ENCODE measurements at regions not wholly inside any gene's neighbourhood (a gene's known extent, or its start where the extent isn't known, plus 50 kb on each side); places are given as distances from the start of the nearest gene placed in this dataset.

DNA sequence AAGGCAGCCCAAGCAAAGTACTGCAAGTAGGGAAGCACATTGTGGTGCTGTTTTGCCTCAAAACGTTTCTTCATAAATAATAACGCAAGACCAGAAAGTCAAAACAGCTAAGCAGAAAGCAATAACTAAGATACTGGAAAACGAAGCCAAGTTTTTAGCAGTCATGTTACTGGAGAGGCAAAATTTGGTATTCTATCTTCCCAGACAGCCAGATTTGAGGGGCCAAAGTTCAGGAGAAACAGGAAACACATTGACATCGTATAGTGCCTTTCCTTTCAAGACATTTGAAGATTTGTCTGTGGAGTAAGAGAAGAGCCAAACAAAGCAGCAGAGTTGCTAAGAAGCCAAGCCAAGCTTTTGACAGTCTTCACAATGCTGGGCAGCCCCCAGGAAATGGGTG, 843.6 kb upstream of the NECTIN3 start:
- no peak for DNase-seq (ENCODE audit: low read depth)

DNA sequence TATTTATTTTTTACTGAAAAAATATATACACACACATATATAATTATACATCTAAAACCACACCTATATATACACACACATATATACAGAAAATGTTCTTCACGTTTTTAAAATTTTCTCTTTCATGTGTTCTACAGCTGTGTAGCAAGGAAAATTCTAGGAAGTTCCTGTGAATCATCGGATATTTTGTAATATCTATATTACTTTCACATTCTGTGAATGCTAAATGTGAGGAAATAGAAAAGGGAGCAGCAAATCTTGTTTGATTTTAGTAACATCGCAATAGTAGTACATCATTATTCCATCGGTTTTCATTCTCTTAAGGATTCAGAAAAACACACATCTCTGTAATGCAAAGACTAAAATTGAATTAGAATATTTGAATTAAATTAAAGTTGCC, 836.8 kb upstream of the NECTIN3 start:
- no peak for DNase-seq (ENCODE audit: low read depth)

GRCh38 chr3:110236976-110237610, 834.5 kb upstream of the NECTIN3 start:
- no peak for DNase-seq (ENCODE audit: low read depth)

- DNase-seq (ENCODE audit: low read depth): no peak
These were observed 828.5 kb upstream of the NECTIN3 start for GRCh38 chr3:110243081-110243480.

DNA sequence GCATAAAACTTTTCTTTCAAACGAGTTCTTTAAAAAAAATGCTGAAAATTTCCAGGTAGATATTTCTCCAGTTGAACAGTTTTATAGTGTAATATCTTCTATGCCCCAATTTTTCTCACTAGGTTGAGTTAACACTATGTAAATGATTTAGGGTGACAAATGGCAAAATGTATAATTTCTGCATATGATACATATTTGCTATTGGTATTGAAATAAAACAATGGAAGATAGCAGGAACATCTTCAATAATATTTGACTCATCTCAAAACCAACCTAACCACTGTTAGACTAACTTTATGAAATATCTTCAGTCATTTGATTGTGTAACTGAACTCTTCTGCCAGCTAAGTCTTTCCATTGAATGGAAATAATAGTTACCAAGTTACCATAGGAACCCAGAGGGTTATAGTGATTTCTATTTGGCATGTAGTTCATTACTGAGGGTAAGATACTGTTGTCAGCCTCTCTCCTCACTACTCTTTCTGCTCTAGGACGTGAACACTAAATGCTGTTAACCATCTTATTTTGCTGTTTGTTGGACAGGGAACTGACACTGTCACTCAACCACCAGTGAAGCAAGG, 824.7 kb upstream of the NECTIN3 start:
- no peak for DNase-seq (ENCODE audit: low read depth)

DNA sequence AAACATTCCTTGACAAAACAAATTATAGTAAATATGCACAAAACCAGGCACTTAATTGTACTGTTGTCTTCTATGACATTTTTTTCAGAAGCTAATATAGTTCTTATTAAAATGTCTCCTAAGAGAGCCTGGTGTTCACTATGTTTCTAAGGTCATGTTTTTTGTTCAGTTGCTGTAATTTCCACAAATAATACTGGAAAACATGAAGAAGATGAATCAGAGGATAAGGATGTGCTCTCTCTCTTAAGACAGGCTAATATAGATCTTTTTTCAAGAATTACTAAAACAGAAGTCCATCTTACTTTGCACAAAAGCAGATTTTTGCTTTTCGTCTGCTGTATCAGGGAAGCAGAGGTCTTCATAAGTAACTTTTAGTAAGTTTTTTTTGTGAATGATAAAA, 823.0 kb upstream of the NECTIN3 start:
- DNase-seq (ENCODE audit: low read depth): no peak

GRCh38 chr3:110253794-110254193, 817.8 kb upstream of the NECTIN3 start:
- no peak for DNase-seq (ENCODE audit: low read depth)

- DNase-seq (ENCODE audit: low read depth): no peak
These were observed 817.0 kb upstream of the NECTIN3 start for GRCh38 chr3:110254591-110254990.

- DNase-seq (ENCODE audit: low read depth): no peak
These were observed 810.5 kb upstream of the NECTIN3 start for GRCh38 chr3:110261141-110261540.

DNA sequence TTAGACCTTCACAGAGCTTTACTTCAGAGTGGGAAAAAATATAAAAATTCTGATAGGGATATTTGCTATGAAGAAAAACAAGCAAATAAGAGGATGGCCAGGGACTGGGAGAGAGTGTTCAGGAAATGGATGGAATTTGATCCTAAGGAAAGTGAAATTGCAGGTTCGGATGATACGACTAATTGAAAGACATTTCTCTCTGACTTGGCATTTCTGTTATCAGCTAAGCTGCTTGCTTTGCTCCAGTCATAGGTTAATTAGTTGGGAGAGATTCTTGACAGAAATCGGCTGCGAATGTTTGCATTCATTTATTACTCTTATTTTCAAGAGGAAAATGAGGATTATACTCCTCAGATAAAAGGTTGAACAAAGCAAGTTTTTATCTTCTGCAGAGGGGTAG, 808.7 kb upstream of the NECTIN3 start:
- no peak for DNase-seq (ENCODE audit: low read depth)

DNA sequence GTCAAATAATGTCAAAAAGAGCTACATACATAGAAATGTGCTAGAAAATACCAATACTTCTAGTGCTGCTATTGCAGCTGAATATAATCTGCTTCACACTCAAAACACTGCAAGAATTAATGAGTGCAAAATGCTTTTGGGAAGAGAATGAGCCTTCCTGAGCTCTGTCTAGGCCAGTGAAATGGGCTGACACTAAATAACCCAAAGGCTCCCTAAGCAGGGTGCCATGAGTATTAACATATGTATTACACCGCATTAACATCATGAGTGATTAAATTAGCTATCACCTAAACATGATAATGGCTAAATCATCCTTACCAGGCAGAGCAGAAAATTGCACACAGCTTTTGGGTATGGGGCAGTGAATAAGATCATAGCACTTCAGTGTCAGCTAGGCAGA, 806.3 kb upstream of the NECTIN3 start:
- DNase-seq (ENCODE audit: low read depth): no peak

GRCh38 chr3:110267304-110267845, 804.2 kb upstream of the NECTIN3 start:
- no peak for DNase-seq (ENCODE audit: low read depth)

GRCh38 chr3:110272525-110272924, 799.1 kb upstream of the NECTIN3 start:
- no peak for DNase-seq (ENCODE audit: low read depth)

GRCh38 chr3:110291886-110292501, 779.6 kb upstream of the NECTIN3 start:
- DNase-seq (ENCODE audit: low read depth): no peak

GRCh38 chr3:110293660-110294059, 778.0 kb upstream of the NECTIN3 start:
- no peak for DNase-seq (ENCODE audit: low read depth)

DNA sequence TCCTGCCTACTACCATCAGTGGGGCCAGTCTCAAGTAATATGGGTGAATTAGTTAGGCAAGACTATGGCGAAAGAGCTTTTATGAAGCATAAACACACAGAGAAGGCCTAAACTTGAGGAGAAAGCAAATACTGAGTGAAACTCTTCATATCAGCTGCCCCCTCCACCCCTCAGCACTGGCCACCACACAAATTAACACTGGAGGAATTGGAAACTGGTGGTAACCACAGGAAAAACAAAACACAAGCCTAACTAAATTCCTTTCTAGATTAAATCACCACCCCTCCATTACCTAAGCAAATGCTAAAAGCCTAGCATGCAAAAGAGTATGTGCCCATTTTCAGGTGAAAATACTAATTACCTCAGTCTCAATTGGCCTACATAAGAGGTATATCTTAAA, 774.7 kb upstream of the NECTIN3 start:
- no peak for DNase-seq (ENCODE audit: low read depth)

DNA sequence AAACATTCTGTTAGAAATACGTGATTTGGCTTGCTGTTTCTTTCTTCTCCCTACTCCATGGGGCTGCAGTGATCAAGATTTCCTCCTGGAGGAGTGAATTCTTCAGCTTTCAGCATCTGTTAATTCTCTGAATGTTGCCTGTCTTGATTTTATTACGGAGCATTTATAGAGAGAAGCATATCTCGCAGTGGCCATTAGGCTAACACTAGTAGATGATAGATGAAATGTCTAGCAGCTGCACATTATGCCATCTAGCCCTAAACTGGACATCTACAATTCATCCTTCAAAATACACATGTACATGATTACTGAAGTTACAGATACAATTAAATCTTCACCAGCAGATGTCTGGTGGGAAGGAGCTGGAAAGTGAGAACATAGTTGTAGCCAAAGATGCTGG, 769.8 kb upstream of the NECTIN3 start:
- no peak for DNase-seq (ENCODE audit: low read depth)

DNA sequence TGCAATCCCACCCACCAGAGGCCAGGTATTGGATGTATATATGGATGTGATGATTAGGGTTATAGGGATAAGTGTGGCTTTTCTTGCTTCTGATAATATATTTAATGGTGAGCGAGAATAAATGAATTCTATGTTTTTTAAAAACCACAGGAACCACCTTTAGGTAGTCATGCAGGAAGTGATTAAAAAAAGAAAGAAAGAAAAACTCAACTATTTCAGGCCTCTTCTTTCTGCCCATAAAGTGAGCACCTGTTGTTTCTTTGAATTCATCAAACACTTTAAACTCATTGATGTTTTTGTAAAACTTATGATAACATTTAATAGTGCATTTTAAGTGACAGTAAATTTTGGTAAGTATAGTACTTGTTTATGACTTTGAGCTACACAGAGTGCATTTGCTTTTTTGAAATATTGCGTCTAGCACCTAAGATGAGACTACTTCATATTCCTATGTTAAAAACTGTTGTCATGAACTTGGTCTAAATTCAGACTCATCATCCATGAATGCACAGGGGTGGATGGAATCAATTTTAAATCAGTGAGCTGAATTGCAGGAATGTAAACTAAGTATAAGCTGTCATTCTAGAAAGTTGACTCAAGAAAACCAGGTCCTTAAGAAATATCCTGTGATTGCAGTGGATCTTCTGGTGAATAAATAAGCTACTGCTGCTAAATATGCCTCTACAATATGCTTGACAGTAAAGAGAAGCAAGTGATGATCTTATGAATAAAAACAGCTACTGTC, 764.4 kb upstream of the NECTIN3 start:
- no peak for DNase-seq (ENCODE audit: low read depth)

GRCh38 chr3:110311541-110311940, 760.1 kb upstream of the NECTIN3 start:
- DNase-seq (ENCODE audit: low read depth): no peak

DNA sequence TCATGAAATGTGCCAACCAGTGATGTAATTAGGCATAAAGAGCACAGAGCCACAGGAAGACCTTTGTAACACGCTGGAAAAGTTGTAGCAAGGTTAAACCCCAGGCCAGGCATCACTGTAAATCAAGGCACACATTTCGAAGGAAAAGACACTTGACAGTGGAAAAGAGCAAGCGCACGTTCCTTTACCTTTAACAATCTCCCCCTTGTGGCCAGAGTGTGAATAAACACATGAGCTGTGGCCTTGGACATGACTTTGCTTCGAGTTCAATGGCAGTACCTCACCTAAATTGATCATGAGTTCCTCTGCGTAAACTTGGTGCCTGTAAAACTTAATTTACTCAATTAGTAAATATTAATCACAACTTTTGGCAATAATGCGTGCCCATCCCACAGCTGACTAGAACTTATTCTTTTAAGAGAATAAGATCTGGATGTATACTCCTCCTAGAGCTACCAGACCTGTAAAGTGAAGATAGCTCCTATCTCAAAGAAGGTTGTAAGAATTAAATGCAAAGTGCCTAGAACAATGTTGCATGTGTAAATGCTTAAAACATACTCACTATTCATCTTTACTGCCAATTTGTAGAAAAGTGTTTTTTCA, 757.0 kb upstream of the NECTIN3 start:
- peak; percentile 26 for DNase-seq (ENCODE audit: low read depth)

GRCh38 chr3:110318108-110318507, 753.5 kb upstream of the NECTIN3 start:
- no peak for DNase-seq (ENCODE audit: low read depth)

GRCh38 chr3:110323349-110323748, 748.3 kb upstream of the NECTIN3 start:
- no peak for DNase-seq (ENCODE audit: low read depth)

Measured in activated T-helper 1 cell treated with Interleukin-2 at 50 U/mL for 16 hours (primary cell).